HG02678 (cell line): ENCODE measurements at regions not wholly inside any gene's neighbourhood (a gene's known extent, or its start where the extent isn't known, plus 50 kb on each side); places are given as distances from the start of the nearest gene placed in this dataset.

Experiments used
- ATAC-seq: cut with Tn5 transposase; IDR thresholded peaks from one replicate; pipeline ENCODE4 v1.9.1; 2021; ENCODE audit warnings: mild to moderate bottlenecking, moderate library complexity; ENCODE audit not compliant: unreplicated experiment

DNA sequence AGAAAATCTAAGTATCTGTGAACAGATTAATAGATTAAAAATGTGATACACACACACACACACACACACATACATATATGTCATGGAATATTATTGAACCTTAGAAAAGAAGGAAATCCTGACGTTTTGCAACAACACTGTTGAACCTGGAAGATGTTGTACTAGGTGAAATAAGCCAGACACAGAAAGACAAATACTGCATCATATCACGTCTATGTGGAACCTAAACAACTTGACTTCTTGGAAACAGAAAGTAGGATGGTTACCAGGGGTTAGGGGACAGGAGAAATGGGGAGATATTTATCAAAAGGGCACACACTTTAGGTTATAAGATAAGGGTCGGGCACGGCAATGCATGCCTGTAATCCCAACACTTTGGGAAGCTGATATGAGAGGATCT, 698.4 kb upstream of the ID2 start:
- no peak for ATAC-seq

DNA sequence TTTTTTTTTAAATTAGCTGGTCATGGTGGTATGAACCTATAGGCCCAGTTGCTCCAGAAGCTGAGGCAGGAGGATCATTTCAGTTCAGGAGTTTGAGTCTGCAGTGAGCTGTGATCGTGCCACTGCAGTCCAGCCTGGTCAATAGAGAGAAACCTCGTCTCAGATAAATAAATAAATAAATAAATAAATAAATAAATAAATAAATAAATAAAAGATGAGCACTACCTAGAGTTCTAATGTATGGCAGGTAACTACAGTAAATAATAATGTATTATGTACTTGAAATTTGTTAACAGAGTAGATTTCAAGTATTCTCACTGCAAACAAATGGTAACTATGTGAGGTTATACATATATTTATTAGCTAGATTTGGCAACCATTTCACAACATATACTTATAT, 697.9 kb upstream of the ID2 start:
- ATAC-seq = no peak

DNA sequence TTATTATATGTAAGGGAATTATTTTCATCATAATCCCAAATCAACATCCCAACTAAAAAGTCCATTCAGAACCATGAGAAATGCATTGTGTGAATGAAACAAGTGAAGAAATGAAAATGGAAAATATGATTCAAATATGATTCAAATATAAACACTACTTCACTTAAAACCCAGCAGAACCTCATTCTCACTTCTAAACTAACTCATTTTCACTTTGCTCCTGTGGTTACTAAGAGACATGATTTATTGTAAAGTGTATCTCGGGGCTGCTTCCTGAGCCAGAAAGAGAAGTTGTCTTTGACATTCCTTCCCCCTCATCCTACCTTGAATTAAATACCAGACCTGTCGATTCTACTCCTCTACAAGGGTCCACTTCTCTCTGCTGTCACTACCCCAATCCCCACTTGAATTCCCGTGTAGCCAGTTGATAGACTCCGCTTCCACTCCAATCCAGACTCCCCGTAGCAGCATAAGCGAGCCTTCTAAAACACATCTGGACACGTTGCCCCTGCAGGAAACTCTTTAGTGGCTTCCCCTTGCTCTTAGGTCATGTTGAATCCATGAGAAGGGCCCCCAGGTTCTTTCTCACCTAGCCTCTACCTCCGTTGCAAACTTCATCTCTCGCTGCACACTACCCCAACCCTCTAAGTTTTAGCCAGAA, 697.0 kb upstream of the ID2 start:
- no peak for ATAC-seq

DNA sequence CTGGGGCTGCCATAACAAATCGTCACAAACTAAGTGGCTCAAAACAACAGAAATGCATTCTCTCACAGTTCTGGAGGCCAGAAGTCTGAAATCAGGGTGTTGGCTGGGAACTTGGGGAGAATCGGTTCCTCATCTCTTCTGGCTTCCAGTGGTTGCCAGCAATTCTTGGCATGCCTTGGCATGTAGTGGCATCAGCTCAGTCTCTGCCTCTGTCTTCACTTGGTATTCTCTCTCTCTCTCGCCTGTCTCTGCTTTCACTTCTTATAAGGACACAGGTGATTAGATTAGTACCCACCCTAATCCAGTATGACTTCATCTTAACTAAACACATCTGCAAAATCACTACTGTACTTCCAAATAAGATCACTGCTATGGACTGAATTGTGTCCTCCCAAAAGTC, 695.4 kb upstream of the ID2 start:
- ATAC-seq = no peak

DNA sequence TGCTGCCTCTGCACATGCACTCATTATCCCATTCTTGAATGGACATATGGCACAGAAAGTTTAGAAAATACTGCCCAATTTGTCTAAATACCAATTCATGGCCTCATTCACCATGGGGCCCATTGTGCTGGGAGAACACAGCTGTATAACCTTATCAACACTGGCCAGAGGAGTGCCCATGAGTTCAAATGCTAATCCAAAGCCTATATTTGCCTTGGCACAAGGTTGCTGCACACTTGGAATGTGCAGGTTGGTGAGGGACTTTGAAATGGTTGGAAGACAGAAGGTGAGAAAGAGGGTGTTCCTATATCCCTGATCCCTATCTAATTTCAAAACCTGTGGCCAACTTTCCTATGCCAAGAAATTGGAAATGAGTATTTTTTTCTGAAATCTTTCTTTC, 693.9 kb upstream of the ID2 start:
- no peak for ATAC-seq

- ATAC-seq = no peak
Measured at GRCh38 chr2:7988440-7988839, 693.4 kb upstream of the ID2 start.

DNA sequence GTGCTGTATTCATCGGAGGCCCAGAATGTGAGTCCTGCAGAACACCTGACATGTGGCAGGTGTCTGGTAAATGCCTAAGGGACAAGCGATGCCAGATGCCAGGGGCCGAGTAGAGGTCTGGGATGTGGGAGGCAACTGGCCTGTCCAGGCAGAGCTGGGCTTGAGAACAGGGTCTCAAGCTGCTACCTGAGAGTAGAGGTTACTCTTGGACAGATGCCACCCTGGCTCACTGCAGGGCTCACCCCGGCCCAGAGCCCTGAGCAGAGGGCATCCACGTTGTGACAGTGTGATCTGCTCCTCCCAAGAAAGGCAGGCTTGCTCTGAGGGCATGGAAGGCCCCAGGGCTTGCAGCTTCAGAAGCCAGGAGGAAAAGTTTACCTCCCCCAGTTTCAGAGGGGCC, 692.0 kb upstream of the ID2 start:
- no peak for ATAC-seq

DNA sequence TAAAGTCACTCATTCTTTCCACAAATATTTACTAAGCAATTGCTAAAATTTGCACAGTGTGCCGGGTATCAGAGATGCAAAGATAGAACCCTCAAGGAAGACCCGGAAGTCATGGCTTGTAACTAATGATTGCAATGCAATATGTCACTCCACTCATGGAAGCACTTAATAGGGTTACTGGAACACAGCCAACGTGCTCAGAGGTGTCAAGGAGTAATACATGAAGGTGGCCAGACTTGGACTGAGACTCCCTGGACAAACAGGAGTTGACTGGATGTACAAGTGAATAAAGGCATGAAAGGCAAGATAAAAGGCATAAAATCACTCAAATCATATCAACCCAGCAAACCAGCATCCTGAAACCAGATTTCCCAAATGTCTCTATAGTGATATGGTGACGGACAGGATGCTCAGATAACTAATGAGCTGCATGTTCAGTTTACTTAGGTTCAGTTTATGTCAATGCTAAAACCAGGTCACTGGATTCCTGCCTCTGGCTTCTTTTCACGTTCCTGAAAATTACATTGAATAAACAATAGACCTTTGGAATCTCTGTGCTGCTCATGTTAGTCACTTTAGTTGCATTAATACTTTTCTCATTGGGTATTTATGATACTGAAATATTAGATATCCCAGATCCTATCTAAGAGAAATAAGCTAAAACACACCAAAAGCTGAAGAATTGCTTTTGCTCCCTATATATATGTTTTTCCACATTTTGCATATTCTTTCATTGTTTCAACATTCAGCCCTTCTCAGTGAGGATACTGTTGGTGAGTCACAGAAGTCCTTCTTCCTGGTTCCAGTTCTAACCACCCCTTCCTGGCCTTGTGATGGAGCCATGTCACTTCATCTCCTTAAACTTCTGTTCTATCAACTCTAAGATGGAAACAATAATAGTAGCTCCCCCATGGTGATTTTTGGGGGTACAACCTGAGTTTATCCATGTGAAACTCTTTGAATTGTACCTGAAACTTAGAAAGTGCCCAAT, 688.9 kb upstream of the ID2 start:
- ATAC-seq = no peak

- ATAC-seq = no peak
Measured at GRCh38 chr2:7994397-7994951, 687.4 kb upstream of the ID2 start.

DNA sequence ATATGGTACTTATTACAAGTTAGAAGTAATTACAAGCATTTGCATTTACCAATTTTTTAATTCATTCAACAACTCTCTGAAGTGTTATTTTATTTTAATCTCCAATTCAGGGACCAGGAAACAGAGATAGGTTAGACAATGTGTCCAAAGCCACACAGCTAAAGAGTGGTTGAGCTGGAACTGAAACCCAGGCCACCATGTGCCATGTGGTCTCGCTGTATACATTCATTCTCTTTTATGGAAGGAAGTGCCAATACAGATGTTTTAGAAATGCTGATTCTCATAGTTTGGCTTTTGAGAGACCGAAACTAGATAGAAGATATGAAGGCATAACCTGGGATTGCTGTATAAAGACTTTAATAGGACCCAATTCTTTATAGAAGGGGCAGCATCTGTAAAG, 684.6 kb upstream of the ID2 start:
- ATAC-seq = no peak

GRCh38 chr2:7999683-8000476, 682.0 kb upstream of the ID2 start:
- ATAC-seq = no peak

DNA sequence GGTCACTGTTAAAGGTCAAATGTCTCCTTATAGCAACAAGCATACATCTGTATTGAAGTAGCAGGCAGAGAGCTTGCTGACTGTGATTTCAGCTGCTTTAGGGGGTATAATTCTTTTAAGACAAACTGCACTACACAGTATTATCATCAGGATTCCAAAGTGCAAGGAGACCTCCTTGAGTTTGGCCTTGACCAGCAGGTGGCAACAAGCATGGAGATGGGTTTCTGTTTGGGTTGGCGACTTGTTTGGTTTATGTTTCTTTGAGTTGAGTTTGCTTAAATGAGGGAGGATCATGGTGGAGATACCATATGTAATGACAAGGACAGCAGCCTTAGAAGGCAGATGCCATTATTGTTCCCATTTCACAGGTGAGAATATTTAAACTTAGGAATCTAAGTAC, 681.0 kb upstream of the ID2 start:
- no peak for ATAC-seq

DNA sequence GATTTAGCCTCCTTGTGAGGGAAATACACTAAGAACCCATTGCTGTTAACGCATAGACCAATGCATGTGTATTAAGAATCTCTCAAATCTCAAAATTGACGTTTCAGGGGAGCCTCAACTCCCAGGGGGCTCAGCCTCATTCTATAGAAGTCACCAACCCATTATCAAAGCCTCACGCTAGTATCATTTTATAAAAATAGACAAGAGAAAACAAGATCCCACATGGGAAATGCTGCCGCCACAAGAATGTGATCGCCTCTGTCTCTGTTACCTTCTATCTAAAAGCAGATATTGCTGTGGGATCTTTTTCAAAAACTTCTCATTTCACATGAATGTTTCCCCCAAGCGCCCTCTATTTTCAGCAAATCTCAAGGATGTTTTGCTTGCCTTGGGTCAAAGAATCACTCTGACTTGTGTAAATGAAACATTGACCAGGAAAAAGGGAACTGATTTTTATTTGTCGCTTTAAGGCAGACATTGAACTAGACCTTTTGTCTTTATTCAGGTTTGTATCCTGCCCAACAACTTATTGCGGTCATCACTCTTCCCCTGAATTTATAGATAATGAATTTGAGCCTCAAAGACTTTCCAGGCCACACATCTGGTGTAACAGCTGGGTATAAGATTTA, 679.0 kb upstream of the ID2 start:
- no peak for ATAC-seq

- no peak for ATAC-seq
Measured at GRCh38 chr2:8003462-8004075, 678.3 kb upstream of the ID2 start.

DNA sequence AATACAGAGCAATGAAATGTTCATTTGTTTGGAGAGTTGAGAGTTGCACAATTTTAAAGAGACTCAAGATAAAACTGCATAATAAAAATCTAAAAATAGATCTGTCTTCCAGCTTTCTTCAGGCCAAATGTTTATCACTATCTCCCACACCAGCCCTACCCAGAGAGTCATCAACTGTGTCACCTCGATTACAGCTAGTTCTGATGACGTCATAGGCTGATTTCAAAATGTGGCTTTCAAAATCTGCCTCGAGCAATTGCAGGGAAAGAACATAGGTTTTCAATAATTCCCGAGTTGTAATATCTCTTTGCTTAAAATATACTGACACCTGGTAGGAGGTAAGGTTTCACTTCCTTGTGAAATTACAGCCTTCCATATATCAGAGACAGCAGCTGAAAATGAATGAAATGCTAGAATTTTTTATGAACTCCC, 677.6 kb upstream of the ID2 start:
- no peak for ATAC-seq

DNA sequence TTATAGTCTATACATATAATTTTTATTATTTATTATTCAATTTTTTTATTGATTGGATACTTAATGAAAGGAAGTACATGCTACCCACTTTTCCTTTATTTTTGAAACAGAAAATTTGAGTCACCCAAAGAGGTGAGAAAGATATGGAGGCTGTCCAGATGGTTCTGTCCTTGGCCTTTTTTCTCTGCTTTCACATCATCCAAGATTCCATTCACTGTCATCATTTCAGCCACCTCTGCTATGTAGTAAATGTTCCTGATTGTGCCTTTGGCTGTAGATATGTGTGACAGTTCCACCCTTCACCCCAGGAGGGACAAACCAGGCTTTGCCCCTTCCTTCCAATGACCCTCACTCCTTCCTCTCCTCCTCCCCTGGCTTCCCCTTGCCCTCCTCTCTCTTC, 675.7 kb upstream of the ID2 start:
- no peak for ATAC-seq

GRCh38 chr2:8006626-8007025, 675.2 kb upstream of the ID2 start:
- no peak for ATAC-seq

- ATAC-seq = no peak
Measured at GRCh38 chr2:8009010-8009597, 672.8 kb upstream of the ID2 start.

GRCh38 chr2:8015848-8016600, 665.8 kb upstream of the ID2 start:
- no peak for ATAC-seq
